GM12892 (cell line): ENCODE measurements at regions not wholly inside any gene's neighbourhood (a gene's known extent, or its start where the extent isn't known, plus 50 kb on each side); places are given as distances from the start of the nearest gene placed in this dataset.

Experiments used
- POLR2A ChIP-seq: IDR thresholded peaks from 2 replicates; pipeline ENCODE4 v1.6.1; 2011; ENCODE audit warnings: low read depth, low read length, control low read depth
- TAF1 ChIP-seq: IDR thresholded peaks from 2 replicates; pipeline ENCODE4 v1.6.1; 2011; ENCODE audit warnings: low read depth, mild to moderate bottlenecking, control low read depth, low read length, borderline replicate concordance

DNA sequence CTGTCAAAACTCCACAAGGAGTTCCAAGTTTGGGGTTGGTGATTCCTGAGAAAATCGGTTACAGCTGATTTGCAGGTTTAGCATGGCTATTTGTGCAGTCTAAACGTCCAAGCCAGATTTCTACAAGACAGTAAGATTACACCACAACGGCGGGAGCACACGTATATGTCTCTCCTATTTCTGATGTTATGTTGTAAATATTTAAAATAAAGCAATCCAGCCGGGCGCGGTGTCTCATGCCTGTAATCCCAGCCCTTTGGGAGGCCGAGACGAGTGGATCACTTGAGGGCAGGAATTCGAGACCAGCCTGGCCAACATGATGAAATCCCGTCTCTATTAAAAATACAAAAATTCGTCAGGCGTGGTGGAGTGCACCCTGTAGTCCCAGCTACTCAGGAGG lies 106.8 kb upstream of the IGF1R start:
- no peak for TF ChIP-seq POLR2A
- no peak for TF ChIP-seq TAF1
